ENCODE measurements at regions not wholly inside any gene's neighbourhood (a gene's known extent, or its start where the extent isn't known, plus 50 kb on each side); places are given as distances from the start of the nearest gene placed in this dataset.

DNA sequence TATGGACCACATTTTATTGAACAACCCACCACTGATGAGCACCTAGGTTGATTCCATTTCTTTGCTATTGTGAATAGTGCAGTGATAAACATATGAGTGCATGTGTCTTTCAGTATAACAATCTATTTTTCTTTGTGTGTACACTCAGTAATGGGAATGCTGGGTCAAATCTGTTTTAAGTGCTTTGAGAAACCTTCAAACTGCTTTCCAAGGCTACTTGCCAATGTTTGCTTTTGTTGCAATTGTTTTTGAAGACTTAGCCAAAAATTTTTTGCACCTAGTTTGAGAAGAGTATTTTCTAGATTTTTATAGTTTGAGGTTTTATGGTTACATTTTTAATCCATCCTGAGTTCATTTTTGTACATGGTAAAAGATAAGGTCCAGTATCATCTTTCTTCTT lies 587.4 kb upstream of the SETBP1 start:
- no peak for TF ChIP-seq CTCF (IDR thresholded peaks at IDR 0.05)
- Mint-ChIP-seq H3K4me1 (ENCODE audit: low read depth) (peaks cover 12% of the 10 kb centered on the region), H3K27ac (ENCODE audit: unreplicated experiment) (no peak overlapping the region), H3K36me3 (ENCODE audit: low read depth) (peaks cover 4% of the 10 kb centered on the region), H3K9me3 (ENCODE audit: low read depth) (peaks cover 25% of the 10 kb centered on the region), H3K27me3 (ENCODE audit: low read depth) (no peaks in the 10 kb centered on the region), H3K4me3 (ENCODE audit: unreplicated experiment) (no peak overlapping the region)
- no peak for DNase-seq (ENCODE audit: low spot score)

- H3K4me3 Mint-ChIP-seq (ENCODE audit: unreplicated experiment): no peak overlapping the region
- H3K4me1 Mint-ChIP-seq (ENCODE audit: low read depth): peaks cover 16% of the 10 kb centered on the region
- peaks cover 4% of the 10 kb centered on the region for H3K36me3 Mint-ChIP-seq (ENCODE audit: low read depth)
- H3K27me3 Mint-ChIP-seq (ENCODE audit: low read depth): no peaks in the 10 kb centered on the region
- peaks cover 27% of the 10 kb centered on the region for H3K9me3 Mint-ChIP-seq (ENCODE audit: low read depth)
- no peak for DNase-seq (ENCODE audit: low spot score)
- no peak overlapping the region for H3K27ac Mint-ChIP-seq (ENCODE audit: unreplicated experiment)
- TF ChIP-seq CTCF (IDR thresholded peaks at IDR 0.05): no peak
Observed at GRCh38 chr18:44096016-44096415, 584.7 kb upstream of the SETBP1 start.

DNA sequence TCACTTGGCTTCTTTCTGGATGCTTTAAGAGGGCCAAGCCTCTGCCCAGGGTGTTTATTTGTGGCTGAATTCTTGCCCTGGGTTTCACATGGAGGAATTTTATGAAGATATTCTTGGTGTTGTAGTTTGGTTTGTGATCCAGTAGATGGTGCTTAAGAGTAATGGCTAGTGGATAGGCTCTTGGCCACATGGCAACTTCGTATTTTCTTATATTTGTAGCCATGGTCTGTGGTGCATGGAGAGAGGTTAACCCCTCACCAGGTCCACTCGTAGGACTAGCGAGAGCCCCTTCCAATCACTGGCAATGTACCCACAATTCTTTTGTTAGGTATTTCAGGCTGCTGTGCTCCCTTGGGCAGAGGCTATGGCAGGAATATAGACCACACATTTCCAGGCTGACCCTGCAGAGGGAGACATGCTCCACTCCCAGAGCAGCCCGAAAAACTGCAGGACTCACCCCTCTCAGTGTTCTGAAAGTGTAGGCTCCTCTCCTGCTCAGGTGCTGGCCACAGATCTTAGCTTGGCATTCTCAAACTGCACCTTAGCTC lies 582.1 kb upstream of the SETBP1 start:
- peaks cover 36% of the 10 kb centered on the region for H3K9me3 Mint-ChIP-seq (ENCODE audit: low read depth)
- no peaks in the 10 kb centered on the region for H3K27me3 Mint-ChIP-seq (ENCODE audit: low read depth)
- peaks cover 7% of the 10 kb centered on the region for H3K4me1 Mint-ChIP-seq (ENCODE audit: low read depth)
- H3K27ac Mint-ChIP-seq (ENCODE audit: unreplicated experiment): no peak overlapping the region
- no peak overlapping the region for H3K4me3 Mint-ChIP-seq (ENCODE audit: unreplicated experiment)
- peaks cover 4% of the 10 kb centered on the region for H3K36me3 Mint-ChIP-seq (ENCODE audit: low read depth)
- peak; percentile 74 for TF ChIP-seq CTCF (IDR thresholded peaks at IDR 0.05)
- DNase-seq (ENCODE audit: low spot score): no peak

- peaks cover 6% of the 10 kb centered on the region for H3K9me3 Mint-ChIP-seq (ENCODE audit: low read depth)
Observed at GRCh38 chr18:44107187-44107586, 573.5 kb upstream of the SETBP1 start.

GRCh38 chr18:44111337-44111736 lies 569.4 kb upstream of the SETBP1 start:
- no peaks in the 10 kb centered on the region for H3K4me1 Mint-ChIP-seq (ENCODE audit: low read depth)
- no peak for DNase-seq (ENCODE audit: low spot score)

More at GRCh38 chr18:44107187-44107586, 573.5 kb upstream of the SETBP1 start:
- Mint-ChIP-seq H3K36me3 (ENCODE audit: low read depth) (peaks cover 1% of the 10 kb centered on the region), H3K4me1 (ENCODE audit: low read depth) (no peaks in the 10 kb centered on the region), H3K27me3 (ENCODE audit: low read depth) (no peaks in the 10 kb centered on the region), H3K27ac (ENCODE audit: unreplicated experiment) (no peak overlapping the region), H3K4me3 (ENCODE audit: unreplicated experiment) (no peak overlapping the region)
- no peak for DNase-seq (ENCODE audit: low spot score)
- TF ChIP-seq CTCF (IDR thresholded peaks at IDR 0.05): no peak

More at GRCh38 chr18:44111337-44111736, 569.4 kb upstream of the SETBP1 start:
- H3K27me3 Mint-ChIP-seq (ENCODE audit: low read depth): no peaks in the 10 kb centered on the region
- H3K27ac Mint-ChIP-seq (ENCODE audit: unreplicated experiment): no peak overlapping the region
- H3K9me3 Mint-ChIP-seq (ENCODE audit: low read depth): no peaks in the 10 kb centered on the region
- H3K36me3 Mint-ChIP-seq (ENCODE audit: low read depth): peaks cover 1% of the 10 kb centered on the region
- no peak for TF ChIP-seq CTCF (IDR thresholded peaks at IDR 0.05)
- no peak overlapping the region for H3K4me3 Mint-ChIP-seq (ENCODE audit: unreplicated experiment)

Measured in chondrocyte (in vitro differentiated cells).